Keratinocyte (primary cell): ENCODE measurements at regions not wholly inside any gene's neighbourhood (a gene's known extent, or its start where the extent isn't known, plus 50 kb on each side); places are given as distances from the start of the nearest gene placed in this dataset.

Source experiments
- DNase-seq: peaks from one replicate; pipeline ENCODE4 v3.0.0-alpha.2; 2011; ENCODE audit warnings: low read depth, missing footprints, low spot score
- FAIRE-seq: peaks from 2 replicates; lab custom pipeline; 2011; peaks lifted over from hg19 to GRCh38; lab: Jason Lieb, UNC
- H2AFZ ChIP-seq: 2 replicates; pipeline ENCODE4 v1.6.0; 2012; ENCODE audit warnings: low read length, control low read depth, inconsistent platforms; ENCODE audit not compliant: control insufficient read depth
- H3K27ac ChIP-seq: 2 replicates; pipeline ENCODE4 v1.5.1; 2011; ENCODE audit warnings: low read length; ENCODE audit not compliant: control insufficient read depth, insufficient read depth
- H3K27me3 ChIP-seq: 3 replicates; pipeline ENCODE4 v1.6.0; 2011; ENCODE audit warnings: low read length; ENCODE audit not compliant: control insufficient read depth, insufficient read depth; ENCODE audit errors: extremely low read depth
- H3K36me3 ChIP-seq, 2 experiments: 2 replicates in 1 of 2; 3 replicates in 1 of 2; pipeline ENCODE4 v1.5.1; 2011; ENCODE audit warnings: low read length in 2 of 2, mild to moderate bottlenecking in 1 of 2; ENCODE audit not compliant: control insufficient read depth in 2 of 2, insufficient read depth in 2 of 2; ENCODE audit errors: extremely low read depth in 1 of 2
- H3K4me1 ChIP-seq: 3 replicates; pipeline ENCODE4 v1.5.1; 2011; ENCODE audit warnings: low read length; ENCODE audit not compliant: control insufficient read depth, insufficient read depth; ENCODE audit errors: extremely low read depth
- H3K4me2 ChIP-seq: 3 replicates; pipeline ENCODE4 v1.6.0; 2011; ENCODE audit warnings: low read depth, low read length; ENCODE audit not compliant: control insufficient read depth, insufficient read depth; ENCODE audit errors: extremely low read depth
- H3K4me3 ChIP-seq, 3 experiments: fragments of 200-600 bp in 1 of 3; sonication (generic) in 1 of 3; 2 replicates in 2 of 3; 3 replicates in 1 of 3; pipeline ENCODE4 v1.5.1; 2011 to 2016; ENCODE audit warnings: low read length in 3 of 3, mild to moderate bottlenecking in 3 of 3, control low read depth in 2 of 3, inconsistent platforms in 1 of 3, low read depth in 1 of 3, mixed read lengths in 1 of 3, mixed run types in 1 of 3, moderate library complexity in 1 of 3; ENCODE audit not compliant: control insufficient read depth in 2 of 3, insufficient read depth in 2 of 3; ENCODE audit errors: extremely low read depth in 1 of 3
- H3K79me2 ChIP-seq: 2 replicates; pipeline ENCODE4 v1.6.0; 2012; ENCODE audit warnings: low read length; ENCODE audit not compliant: control insufficient read depth, insufficient read depth
- H3K9ac ChIP-seq: 3 replicates; pipeline ENCODE4 v1.6.0; 2011; ENCODE audit warnings: low read length; ENCODE audit not compliant: control insufficient read depth, insufficient read depth; ENCODE audit errors: extremely low read depth
- H3K9me1 ChIP-seq: 3 replicates; pipeline ENCODE4 v1.6.0; 2011; ENCODE audit warnings: low read length; ENCODE audit not compliant: control insufficient read depth, insufficient read depth; ENCODE audit errors: extremely low read depth
- H3K9me3 ChIP-seq: 2 replicates; pipeline ENCODE4 v1.5.1; 2012; ENCODE audit warnings: low read depth, low read length; ENCODE audit not compliant: control insufficient read depth
- H4K20me1 ChIP-seq: 3 replicates; pipeline ENCODE4 v1.6.0; 2011; ENCODE audit warnings: low read length; ENCODE audit not compliant: control insufficient read depth, insufficient read depth; ENCODE audit errors: extremely low read depth
- EZH2 ChIP-seq: IDR thresholded peaks from one replicate; pipeline ENCODE4 v1.6.1; 2012; ENCODE audit warnings: inconsistent platforms, mild to moderate bottlenecking, low read length, moderate library complexity
- dilution Hi-C: fragments of 300-500 bp; cut with MboI; formaldehyde crosslinking; loops from one replicate; pipeline ENCODE4 v1.7.0; 2020; ENCODE audit warnings: low sequenced_read_pairs; ENCODE audit not compliant: extremely low pct_ligation_motif_present
- TF ChIP-seq, protein P1 (sequence below), 3 experiments: IDR thresholded peaks in 1 of 3; conservative IDR thresholded peaks in 1 of 3; optimal IDR thresholded peaks in 1 of 3; 2 replicates in 2 of 3; 3 replicates in 1 of 3; pipeline versions ENCODE3 to v1.5.1; 2011; ENCODE audit warnings: low read length in 3 of 3, mild to moderate bottlenecking in 3 of 3, moderate library complexity in 2 of 3, control low read depth in 1 of 3, inconsistent platforms in 1 of 3; ENCODE audit not compliant: insufficient read depth in 2 of 3; ENCODE audit errors: extremely low read depth in 1 of 3

DNA sequence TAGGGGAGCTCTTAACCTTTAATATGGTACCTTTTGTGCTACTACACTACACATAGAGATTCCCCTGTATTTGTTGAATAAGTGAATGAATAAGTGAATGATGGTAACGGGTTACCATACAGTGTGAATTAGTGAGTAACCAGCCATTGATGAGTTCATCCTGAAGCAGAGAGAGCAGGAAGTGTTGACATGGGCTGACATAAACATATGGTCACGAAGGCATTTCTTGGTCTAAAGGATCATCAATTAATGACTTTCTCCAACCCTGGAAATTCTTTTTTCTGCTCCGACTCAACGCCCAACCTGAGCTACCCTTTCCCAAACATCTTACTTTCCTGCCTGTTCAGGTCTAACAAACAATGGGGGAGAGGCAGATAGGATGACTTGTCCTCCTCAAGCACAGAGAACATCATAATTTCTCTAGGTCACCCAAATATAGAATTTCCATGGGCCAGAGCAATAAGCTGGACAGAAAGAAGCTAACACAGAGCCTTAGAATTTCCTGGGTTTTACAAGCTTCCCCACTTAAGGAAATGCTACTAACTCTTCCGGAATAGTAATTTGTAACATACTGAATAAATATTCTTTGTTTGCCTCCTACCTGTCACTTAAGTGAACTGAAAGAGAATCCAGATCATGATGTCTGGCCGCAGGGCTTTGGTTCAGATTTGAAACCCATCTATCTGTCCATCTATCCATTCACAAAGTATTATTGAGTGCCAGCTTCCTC is 114.7 kb upstream of the NGF start:
- FAIRE-seq: no peak
- DNase-seq: no peak
- Histone ChIP-seq H3K9me1 (no peaks in the 10 kb centered on the region), H3K27me3 (no peaks in the 10 kb centered on the region), H2AFZ (no peak overlapping the region), H4K20me1 (no peaks in the 10 kb centered on the region), H3K9me3 (no peaks in the 10 kb centered on the region), H3K4me3 (no peak overlapping the region), H3K36me3 (no peaks in the 10 kb centered on the region), H3K9ac (no peak overlapping the region), H3K27ac (no peak overlapping the region), H3K4me2 (no peak overlapping the region), H3K79me2 (no peaks in the 10 kb centered on the region), H3K4me1 (peaks cover 4% of the 10 kb centered on the region)
- dilution Hi-C loops: loop anchor here (25.0 kb wide), 1 partner anchor 315 kb away; no protein-coding TSS in a partner anchor
- TF ChIP-seq, protein P1, sequence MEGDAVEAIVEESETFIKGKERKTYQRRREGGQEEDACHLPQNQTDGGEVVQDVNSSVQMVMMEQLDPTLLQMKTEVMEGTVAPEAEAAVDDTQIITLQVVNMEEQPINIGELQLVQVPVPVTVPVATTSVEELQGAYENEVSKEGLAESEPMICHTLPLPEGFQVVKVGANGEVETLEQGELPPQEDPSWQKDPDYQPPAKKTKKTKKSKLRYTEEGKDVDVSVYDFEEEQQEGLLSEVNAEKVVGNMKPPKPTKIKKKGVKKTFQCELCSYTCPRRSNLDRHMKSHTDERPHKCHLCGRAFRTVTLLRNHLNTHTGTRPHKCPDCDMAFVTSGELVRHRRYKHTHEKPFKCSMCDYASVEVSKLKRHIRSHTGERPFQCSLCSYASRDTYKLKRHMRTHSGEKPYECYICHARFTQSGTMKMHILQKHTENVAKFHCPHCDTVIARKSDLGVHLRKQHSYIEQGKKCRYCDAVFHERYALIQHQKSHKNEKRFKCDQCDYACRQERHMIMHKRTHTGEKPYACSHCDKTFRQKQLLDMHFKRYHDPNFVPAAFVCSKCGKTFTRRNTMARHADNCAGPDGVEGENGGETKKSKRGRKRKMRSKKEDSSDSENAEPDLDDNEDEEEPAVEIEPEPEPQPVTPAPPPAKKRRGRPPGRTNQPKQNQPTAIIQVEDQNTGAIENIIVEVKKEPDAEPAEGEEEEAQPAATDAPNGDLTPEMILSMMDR (optimal IDR thresholded peaks at IDR 0.05 in 1 of 3, IDR thresholded peaks at IDR 0.05 in 1 of 3, conservative IDR thresholded peaks at IDR 0.05 in 1 of 3; ENCODE audit: extremely low read depth in 1 of 3, insufficient read depth in 2 of 3, low read length in 3 of 3): no peak
- no peak for TF ChIP-seq EZH2

DNA sequence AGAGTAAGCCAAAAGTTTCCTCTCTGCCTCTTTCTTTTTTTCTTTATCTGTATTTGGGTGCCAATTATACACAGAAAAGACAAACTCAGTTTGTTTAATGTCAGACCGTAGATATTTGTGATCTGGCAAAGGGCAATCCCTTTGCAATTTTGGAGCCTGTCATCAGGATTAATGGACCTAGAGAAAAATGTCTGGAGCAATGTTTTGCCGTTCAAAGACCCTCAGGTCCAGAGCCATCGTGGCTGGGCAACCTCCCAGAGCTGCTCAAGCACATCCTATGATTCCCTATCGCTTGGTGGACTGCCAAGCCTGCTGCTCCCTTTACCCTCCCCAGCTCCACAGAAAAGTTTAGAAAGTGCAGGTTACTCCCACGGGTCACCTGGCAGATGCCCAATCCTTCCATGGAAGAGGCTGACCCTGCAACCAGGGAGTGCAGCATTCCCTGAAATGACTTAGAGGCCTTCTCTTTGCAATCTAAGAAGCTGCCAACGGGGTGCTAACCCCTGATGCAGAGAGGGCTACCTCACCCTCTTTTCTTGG is 112.5 kb upstream of the NGF start:
- H4K20me1 ChIP-seq: no peaks in the 10 kb centered on the region
- dilution Hi-C loops: loop anchor here (25.0 kb wide), 1 partner anchor 313 kb away; no protein-coding TSS in a partner anchor
- FAIRE-seq: no peak

More for the DNA sequence above, 112.5 kb upstream of the NGF start:
- Histone ChIP-seq H3K36me3 (no peaks in the 10 kb centered on the region), H3K9me3 (no peaks in the 10 kb centered on the region), H3K9ac (no peak overlapping the region), H3K27ac (no peak overlapping the region), H3K79me2 (no peaks in the 10 kb centered on the region), H3K27me3 (no peaks in the 10 kb centered on the region), H2AFZ (no peak overlapping the region), H3K4me3 (no peak overlapping the region), H3K4me2 (no peak overlapping the region), H3K9me1 (no peaks in the 10 kb centered on the region), H3K4me1 (peaks cover 6% of the 10 kb centered on the region)
- TF ChIP-seq, protein P1 (optimal IDR thresholded peaks at IDR 0.05 in 1 of 3, IDR thresholded peaks at IDR 0.05 in 1 of 3, conservative IDR thresholded peaks at IDR 0.05 in 1 of 3; ENCODE audit: extremely low read depth in 1 of 3, insufficient read depth in 2 of 3, low read length in 3 of 3): no peak
- no peak for TF ChIP-seq EZH2
- DNase-seq: no peak
